ENCODE measurements at regions not wholly inside any gene's neighbourhood (a gene's known extent, or its start where the extent isn't known, plus 50 kb on each side); places are given as distances from the start of the nearest gene placed in this dataset.

- TF ChIP-seq EZH2phosphoT487 (IDR thresholded peaks at IDR 0.05; ENCODE audit: insufficient read depth, low read depth), result no peak
- no peak for TF ChIP-seq EZH2 (IDR thresholded peaks at IDR 0.05; ENCODE audit: insufficient read depth, poor library complexity, severe bottlenecking)
Measured at GRCh38 chr5:51082741-51083140, 300.5 kb upstream of the ISL1 start.
